ENCODE measurements at regions not wholly inside any gene's neighbourhood (a gene's known extent, or its start where the extent isn't known, plus 50 kb on each side); places are given as distances from the start of the nearest gene placed in this dataset.
"Not testable (repeated sequence)": the region's sequence is repeated elsewhere in the genome, so short reads cannot be mapped to it uniquely, and the experiment has no call there.

DNA sequence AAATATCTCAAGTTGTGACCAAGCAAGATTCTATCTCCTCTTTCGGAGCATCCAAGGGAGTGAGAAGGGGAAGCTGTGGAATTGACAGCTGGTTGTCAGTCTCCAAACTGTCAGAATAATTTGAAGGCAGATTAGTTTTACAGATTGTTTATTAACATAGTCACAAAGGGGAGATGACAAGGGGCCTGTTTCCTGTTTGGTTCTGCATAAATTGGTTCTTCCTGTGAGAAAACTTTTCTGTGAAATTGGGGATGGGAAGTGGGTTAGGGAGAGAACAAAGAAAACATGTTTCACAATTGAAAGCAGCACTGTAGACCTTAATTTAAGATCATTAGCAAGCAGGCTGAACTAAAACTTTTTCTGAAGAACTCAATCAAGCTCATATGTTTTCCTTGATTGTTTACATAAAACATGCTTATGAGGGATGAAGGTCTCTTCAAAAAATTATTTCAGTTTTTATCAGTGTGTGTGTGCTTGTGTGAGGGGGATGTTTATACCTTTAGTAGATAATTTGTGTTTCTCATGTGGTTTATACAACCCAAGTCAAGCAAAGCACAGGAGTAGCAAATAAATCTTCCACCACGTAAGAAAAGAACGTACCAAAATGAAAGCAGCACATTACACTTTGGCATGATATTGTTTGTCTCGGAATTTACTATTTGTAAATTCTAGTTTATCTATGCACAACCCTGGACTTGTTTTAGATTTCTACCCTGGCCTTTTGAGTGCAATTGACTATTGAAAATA lies 604.9 kb upstream of the CDH2 start:
- no peak for DNase-seq (ENCODE audit: low spot score)

DNA sequence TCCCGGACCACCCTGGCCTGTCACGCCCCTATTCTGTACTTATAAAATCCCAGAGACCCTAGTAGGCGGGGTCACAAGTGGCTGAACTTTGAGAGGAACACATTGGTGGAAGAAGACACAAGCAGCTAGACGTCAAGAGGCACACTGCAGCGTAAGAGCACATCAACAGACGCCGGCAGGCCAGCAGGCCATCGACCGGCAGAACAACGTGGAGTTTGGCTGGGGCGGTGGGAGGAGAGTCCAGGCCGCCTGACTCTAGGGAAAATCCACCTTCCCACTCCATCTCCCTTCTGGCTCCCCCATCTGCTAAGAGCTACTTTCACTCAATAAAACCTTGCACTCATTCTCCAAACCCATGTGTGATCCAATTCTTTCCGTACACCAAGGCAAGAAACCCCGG lies 601.8 kb upstream of the CDH2 start:
- DNase-seq (ENCODE audit: low spot score) = no peak

DNA sequence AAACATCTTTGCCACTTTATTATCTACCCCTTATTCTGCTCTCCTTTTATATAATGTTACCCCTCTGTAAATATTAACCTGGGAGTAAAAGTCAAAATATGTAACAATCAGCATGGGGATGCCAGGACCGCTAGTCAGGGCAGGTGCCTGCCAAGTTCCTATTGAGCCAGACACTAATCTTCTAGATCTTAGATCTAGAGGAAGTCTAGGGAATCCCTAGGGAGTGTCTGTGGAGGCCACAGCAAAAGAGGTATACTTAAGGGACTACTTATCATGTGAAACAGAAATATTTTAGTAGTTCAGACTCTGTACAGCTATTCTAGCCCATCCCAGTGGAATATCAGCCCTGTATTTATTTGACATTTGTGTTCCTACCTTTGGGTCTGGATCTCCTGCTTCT lies 600.8 kb upstream of the CDH2 start:
- DNase-seq (ENCODE audit: low spot score) = no peak

DNA sequence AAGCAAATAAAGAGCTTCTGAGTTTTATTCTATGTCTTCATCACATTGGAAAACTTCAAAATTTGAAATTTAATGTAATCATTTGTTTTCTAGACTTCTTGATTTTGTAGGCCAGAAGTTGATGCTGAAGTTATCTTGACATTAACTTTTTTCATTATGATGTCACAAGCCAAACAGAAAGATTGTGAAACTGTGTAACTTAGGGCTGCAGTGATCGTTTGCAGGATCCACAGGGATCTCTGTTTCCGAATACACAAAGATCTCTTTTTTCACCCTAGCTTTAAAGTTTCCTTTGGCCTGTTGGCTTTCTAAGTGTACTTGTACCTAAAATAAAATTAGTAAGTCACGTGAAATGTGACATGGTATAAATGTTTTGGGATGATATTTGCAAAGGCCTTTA lies 594.9 kb upstream of the CDH2 start:
- DNase-seq (ENCODE audit: low spot score) = no peak

DNA sequence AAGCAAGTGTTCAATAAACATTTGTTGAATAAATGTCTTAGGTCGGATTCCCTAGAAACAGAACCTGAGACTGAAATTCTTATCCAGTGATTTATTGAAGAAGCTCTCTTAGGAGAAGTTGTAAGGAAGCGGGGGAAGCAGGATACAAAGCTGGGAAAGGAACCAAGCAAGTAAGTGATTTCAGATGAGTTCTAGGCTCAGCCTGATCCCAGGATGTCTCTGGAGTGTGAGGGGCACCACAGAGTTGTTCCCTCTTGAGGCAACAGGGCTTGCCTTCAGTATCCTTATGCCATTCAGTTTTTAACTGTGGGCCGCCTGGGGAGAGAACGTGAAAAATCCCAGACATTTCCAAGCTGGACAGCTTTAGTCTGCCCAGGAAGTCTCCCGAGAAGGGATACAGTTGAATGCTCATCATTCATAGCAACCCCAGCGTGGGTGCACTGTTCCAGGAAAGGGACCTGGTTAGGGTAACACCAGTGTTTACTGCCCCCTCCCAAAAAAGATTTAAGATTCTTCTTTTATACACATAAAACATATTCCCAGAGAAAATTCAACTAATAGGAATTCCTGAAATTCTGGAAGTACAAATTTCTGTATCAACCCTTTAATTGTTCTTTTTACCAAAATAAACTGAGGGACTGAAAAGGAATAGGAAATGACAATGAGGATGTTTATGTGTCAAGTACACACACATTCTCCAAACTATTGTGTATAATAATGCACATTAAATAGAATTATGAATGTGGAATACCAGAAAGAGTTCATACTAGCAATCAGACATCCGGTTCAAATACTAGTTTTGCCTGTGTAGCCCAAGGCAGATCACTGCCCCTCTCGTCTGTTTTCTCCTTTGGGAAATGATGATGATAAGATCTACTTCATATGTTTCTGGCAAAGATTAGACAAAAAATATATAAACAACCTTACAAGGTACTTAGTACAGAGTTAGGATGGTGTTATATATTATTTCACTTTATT lies 592.1 kb upstream of the CDH2 start:
- DNase-seq (ENCODE audit: low spot score) = no peak

DNA sequence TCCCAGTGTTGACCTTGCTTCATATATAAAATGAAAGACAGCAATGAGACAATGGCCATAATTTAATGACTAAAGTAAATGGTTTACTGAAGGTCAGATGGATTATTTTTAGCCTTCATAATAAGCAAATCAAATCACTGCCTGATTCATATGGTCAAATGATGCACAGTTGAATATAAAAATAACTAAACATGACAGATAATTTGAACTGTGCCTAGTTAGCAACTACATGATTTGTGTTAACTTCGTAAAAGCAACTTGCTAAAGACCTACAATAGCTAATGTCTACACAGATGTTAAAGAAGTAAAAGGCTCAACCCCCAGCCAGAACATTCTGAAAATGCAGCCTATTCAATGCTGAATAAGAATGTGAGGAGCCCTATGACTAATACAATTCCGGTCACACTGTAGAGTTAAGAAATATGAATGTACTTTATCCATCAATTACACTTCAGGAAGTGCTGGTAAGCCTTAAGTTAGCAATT lies 590.8 kb upstream of the CDH2 start:
- peak; percentile 1 for DNase-seq (ENCODE audit: low spot score)

DNA sequence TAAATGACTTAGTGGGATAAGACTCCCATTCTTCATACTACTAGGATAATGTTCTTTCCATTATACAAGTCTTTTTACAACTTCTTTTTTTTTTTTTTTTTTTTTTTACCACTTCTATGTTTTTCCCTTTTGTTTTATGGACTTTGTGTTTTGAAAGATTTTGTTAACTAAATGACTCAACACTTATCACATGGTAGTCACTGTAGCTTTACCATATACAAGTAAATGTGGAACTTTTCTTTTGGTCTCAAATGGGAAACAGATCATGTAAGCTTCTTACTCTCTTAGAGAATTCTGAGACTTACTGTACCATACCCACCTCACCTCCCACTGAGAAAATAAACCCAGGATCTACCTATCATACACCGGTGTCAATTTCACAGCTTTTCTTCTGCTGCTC lies 590.3 kb upstream of the CDH2 start:
- DNase-seq (ENCODE audit: low spot score) = no peak

DNA sequence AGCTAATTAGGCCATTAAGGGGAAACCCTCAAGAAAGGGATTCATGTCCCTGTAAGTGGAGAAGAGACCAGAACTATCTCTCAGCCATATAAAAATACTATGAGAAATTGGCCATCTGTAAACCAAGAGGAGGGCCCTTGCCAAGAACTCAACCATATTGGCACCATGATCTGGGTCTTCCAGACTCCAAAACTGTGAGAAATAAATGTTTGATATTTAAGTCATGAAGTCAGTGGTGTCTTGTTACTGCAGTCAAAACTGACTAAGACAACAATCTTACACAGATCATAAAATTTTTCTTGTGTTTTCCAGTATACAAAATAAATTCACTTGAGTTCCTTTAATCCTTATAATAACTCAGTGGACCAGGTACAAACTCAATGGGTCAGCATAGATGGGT lies 589.8 kb upstream of the CDH2 start:
- DNase-seq (ENCODE audit: low spot score) = no peak

DNA sequence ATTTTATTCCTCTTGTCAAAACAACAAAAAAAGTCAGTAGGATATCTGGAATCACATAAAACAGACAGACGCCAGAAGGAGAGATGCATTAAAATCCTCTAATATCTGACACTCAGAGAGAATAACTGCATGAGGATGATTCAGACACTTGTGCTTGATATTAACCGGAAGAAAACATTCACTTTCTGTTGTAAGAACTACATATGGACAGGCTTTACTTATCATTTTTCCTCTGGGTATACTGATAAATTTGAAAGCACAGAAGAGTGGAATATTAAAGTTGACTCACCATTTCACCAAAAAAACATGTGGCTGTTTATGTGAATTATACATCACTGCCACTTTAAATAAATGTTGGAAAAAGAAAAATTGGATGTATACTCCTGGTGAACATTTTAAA lies 589.1 kb upstream of the CDH2 start:
- no peak for DNase-seq (ENCODE audit: low spot score)

DNA sequence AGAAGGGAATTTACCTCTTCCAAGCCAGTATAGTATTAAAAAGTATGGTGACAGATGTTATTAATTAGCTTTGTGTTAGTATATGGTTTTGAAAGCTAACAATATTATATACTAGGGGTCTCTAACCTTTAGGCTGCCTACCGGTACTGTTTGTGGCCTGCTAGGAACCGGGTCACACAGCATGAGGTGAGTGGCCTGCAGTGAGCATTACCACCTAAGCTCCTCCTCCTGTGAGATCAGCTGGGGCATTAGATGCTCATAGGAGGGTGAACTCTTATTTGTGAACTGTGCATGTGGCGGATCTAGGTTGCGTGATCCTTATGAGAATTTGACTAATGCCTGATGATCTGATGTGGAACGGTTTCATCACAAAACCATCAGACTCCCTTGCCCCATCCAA lies 583.4 kb upstream of the CDH2 start:
- no peak for DNase-seq (ENCODE audit: low spot score)

DNA sequence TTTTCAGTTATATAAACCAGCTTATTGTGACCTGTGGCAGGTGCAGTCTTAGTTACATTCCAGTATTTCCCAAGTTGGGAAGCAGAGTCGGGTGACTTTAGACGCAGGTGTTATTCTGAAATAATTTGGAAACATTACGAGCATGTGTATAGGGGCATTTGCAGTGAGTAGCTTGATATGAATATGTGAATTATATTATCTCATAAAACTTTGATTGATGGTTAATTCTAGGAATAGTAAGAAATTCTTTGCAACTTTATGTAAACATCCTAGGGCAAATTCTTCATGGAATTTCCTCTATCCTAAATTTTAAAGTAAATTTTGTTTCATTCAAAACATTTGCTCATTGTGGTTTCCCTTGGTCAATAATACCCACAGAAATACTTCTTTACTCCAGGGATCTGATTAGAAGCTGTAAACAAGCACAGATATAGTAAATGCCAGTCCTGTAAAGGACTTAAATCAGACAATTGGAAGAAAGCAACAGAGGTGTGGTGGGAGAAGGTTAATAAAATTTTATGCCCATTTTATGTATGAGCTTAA lies 580.6 kb upstream of the CDH2 start:
- no peak for DNase-seq (ENCODE audit: low spot score)

DNA sequence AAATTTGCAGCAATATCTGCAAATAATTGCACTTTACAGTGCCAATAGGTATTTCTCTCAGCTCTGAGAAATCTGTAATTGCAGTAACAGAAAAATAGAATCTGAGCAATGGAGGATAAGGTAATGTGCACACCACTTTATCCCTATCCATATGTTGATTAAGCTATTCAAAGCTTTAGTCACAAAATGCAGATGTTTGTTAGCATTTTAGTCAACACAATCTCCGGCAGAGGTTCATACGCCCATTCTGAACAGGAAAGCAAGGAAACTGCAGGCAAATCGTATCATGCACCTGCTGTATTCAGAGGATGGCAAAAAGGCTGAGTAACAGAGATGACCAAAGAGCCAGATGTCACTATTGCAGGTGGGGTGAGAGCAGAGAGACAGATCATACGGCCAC lies 566.2 kb upstream of the CDH2 start:
- DNase-seq (ENCODE audit: low spot score) = no peak

DNA sequence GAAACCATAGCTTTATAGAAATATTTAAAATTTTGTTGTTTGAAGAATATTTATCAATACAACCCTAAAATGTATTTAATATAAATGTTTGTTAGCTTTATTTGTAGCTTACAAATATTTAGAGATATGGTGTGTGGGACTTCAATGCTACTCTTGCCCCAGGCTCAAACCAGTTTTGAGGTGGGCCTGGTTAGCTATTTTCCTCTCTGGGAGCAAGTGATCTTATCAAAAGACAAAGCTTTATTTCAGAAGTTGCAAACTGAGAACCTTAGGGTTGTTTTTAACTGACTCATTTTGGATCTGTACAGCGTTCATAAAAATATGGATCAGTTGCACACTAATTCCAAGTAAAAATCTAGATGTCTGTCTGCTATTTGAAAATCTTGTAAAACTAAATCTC lies 563.6 kb upstream of the CDH2 start:
- no peak for DNase-seq (ENCODE audit: low spot score)

DNA sequence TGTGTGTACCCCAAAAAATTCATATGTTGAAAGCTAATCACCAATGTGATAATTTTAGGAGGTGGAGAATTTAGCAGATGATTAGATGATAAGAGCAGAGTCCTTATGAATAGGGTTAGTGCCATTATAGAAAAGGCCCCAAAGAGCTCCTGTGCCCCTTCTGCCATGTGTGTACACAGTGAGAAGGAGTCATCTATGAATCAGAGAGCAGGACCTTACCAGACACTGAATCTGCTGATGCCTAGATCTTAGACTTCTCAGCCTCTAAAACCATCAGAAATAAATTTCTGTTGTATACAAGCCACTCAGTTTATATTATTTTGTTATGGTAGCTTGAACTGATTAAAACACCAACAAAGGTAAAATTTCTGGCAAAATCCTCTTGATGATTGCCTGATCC lies 560.0 kb upstream of the CDH2 start:
- no peak for DNase-seq (ENCODE audit: low spot score)

DNA sequence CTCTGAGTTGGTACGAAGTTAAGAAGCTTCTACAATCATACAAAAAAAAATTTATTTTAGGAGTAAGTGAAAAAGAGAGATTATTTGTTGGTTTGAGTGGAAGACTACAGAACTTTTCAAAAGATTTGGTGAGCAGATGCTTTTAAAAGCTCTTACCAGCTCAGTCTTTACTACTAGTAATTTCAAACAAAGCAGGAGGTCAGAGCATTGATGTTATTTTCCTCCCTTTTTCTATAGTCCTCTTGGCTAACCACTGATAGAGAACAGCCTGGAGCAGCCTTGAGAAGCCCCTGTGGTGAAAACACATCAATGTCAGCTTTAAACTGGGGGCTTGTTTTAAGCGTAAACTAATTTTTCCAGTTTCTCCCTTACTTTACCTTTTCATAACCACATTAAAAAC lies 559.3 kb upstream of the CDH2 start:
- no peak for DNase-seq (ENCODE audit: low spot score)

DNA sequence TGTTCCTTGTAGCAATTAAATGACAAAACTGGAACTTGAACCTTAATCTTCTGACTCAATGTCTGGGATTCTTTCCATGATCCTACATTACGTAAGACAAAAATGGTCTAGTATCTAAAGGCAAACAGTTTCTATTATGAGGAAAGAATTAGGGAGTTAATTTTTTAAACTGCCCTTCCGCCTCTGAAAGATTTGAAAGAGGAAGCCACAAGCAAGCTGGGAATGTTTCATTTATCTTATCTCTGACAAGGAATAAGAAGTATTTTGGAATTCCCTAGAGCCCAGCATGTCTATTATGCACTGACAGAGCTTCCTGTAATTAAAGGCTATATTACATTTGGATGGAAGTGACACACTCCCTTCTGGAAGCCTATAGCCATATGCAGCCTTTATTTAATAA lies 558.8 kb upstream of the CDH2 start:
- no peak for DNase-seq (ENCODE audit: low spot score)

DNA sequence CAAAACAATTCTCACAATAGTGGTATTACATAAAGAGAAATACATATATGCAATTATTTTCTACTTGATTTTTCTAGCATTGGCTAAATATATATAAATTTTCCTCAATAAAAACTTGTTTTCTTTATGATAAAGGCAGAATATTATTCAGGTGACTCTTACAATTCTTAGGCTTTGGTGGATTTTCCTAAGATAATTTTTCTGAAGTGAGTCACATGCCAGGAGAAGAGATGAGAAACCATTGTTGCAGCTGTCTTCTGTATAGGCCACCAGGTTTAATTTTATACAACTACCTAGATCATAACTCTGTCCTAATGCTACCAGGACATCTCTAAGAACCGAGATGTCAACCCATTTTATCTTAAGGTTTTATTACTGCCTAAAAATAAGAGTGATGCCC lies 552.4 kb upstream of the CDH2 start:
- DNase-seq (ENCODE audit: low spot score) = no peak

DNA sequence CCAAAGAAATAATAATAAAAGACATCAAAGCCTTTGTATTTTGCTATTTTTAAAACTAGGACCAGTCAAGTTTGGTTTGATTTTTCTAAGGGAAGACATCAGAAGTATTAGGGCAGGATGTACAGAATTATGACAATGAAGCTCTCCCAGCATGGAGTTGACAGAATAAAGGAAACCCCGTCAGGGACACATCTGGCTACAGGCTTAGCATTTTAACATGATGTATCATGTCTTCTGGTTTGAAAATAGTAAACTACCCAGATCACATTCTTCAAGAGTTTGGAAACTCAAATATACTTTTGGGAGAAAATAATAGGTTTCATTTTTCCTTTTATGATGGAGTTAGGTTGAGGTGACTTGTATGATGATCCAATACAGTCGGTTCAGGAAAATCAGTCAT lies 552.0 kb upstream of the CDH2 start:
- no peak for DNase-seq (ENCODE audit: low spot score)

DNA sequence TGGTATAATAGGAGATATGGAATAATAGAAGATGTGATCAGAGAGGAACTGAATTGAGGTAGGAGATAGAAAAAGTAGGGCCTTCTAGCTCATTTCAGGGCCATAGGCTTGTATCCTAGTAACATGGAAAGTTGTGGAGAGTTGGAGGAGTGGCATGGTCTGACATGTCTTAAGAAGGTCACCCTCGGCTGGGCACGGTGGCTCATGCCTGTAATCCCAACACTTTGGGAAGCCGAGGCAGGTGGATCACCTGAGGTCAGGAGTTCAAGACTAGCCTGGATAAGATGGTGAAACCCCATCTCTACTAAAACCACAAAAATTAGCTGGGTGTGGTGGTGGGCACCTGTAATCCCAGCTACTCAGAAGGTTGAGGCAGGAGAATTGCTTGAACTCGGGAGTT lies 550.3 kb upstream of the CDH2 start:
- not testable (repeated sequence) for DNase-seq (ENCODE audit: low spot score)

DNA sequence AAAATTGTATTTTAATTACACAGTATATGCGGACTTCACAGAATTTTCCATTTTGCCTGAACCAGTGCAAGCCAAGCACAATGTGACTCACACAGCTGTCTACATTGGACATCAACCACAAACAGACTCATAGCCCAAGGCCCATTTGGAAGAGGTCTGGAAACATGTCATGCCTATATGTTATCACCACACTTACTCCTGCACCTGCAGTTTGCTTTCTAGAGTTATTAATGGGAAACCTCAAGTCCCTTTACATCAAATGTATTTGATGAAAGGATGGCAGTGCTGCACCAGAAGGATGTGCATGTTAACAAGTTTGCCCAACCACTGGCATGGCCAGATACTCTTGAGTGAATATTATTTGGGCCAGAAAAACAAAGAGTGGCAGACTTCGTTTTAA lies 548.9 kb upstream of the CDH2 start:
- DNase-seq (ENCODE audit: low spot score) = no peak

DNA sequence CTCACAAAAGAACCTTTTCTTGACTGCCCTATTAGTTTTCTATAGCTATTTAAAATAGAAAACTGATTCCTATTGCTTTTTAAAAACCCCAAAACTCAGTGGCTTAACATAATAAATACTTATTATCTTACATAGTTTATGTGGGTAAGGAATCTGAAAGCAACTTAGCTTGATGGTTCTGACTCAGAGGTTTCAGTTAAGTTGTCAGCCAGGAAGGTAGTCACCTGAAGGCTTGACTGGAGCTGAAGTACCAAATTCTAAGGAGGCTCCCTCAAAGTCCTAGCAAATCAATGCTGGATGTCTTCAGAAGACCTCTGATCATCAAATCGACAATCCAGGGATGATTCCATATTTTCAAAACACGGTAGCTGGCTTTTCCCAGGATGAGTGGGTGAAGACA lies 546.6 kb upstream of the CDH2 start:
- no peak for DNase-seq (ENCODE audit: low spot score)

DNA sequence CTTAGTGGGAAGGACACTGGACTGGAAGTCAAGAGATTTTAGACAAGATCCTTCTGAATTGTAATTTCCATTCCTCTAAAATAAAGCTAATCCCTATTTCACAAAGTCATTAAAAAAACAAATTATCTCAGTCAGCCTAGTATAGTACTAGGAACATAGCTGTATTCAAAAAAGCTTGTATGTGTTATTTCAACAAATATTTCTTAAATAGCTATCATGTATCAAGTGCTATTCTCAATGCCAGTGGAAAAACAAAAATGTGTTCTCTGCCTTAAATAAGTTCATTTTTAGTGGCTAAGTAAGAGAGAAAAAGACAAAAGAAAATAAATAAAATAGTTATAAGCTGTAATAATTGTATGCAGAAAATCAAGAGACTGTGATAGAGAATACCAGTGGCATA lies 541.8 kb upstream of the CDH2 start:
- DNase-seq (ENCODE audit: low spot score) = no peak

DNA sequence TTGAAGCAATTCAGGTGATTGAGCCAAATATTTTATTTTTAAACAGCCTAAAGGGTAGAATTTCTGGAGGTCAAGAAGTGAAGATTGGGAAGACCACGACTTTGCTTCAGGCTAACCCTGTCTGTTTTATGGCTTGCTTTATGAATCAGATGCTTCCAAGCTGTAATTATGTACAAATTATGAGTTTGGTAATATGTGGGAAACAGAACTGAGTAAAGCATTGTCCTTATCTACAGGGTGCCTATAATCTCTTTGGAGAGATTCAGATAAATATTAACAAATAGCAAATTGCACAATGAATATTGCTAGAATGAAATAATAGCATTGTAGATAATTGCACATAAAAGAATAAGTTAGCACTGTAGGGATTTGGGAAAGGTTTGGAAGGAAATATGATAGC lies 539.4 kb upstream of the CDH2 start:
- no peak for DNase-seq (ENCODE audit: low spot score)

All from RKO (cell line).